8988T (cell line): ENCODE measurements at regions not wholly inside any gene's neighbourhood (a gene's known extent, or its start where the extent isn't known, plus 50 kb on each side); places are given as distances from the start of the nearest gene placed in this dataset.
A peak's percentile ranks its signal among the peaks of the same experiment; 100 is the strongest.
"Not testable (repeated sequence)": the region's sequence is repeated elsewhere in the genome, so short reads cannot be mapped to it uniquely, and the experiment has no call there.

ENCODE experiments used
- DNase-seq: peaks from one replicate; pipeline ENCODE4 v3.0.0; 2011

DNA sequence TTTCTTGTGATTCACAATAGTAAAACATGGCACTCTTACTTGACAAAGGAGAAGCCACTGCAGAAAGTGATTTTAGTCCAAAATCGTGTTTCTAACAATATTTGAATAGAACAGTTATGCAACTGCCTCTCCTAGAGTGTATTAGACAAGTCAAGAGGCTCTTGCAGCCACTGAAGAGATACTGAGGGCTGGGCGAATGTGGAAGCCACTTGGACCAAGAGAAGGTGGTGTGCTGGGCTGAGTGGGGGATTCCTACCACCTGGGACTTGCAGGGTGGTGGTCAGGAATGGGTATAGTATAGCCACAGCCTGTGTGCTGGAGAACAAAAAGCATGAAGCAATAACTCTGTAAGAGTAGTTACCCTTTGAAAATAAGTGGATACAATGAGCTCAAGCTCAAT, 223.8 kb upstream of the DNAJC19 start:
- DNase-seq: no peak

DNA sequence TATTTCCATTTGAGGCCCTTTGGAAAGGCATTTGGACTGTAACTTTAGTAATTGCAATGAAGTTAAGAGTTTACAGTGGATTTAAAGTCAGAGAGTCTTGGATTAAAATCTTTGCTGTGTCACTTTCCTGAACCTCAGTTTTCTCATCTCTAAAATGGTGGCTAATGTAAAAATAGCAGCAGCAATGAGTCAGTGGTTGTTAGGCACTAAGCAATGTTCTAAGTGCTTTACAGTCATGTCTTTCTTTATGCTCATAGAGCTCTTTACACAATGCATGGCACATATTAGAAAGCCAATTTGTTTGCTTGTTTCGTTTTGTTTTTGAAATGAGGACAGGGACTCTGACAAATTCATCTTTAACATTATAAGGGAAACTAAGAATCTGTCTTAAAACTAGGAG, 222.7 kb upstream of the DNAJC19 start:
- DNase-seq: no peak

DNA sequence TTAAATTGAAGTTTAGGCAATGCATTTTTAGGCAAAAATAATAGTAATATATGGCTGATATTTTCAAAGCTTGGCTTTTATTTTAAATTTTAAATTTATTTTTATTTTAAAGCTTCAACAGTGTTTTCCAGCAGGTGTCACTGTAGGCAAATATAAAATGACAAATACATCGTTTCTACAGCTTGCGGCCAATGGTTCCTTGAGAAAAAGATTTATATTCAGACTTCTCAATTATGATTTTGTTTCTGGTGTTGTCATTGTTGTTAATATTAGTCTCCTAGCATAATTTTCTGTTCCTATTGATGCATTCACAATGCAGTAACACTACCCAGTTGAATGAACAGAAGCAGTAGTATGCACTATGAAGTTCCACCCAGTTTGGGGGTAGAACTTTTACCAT, 220.7 kb upstream of the DNAJC19 start:
- DNase-seq: no peak

DNA sequence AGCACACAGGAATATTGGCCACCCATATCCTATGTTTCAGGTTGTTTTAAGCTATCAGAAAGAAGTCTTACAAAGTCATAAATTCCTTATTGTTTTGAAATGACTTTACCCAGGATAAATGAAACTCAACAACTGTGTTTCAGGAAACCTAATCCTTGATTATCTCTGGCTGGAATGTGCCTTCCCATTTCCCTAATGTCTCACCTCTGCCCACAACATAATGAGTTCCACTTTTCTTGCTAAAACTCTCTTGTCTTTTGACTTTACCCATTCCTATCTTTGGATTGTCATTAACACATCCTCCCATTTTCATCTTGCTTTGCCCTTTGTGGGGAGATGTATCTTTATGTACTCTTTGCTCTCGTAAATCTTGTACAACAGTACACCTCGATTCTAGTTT, 200.0 kb upstream of the DNAJC19 start:
- no peak for DNase-seq

DNA sequence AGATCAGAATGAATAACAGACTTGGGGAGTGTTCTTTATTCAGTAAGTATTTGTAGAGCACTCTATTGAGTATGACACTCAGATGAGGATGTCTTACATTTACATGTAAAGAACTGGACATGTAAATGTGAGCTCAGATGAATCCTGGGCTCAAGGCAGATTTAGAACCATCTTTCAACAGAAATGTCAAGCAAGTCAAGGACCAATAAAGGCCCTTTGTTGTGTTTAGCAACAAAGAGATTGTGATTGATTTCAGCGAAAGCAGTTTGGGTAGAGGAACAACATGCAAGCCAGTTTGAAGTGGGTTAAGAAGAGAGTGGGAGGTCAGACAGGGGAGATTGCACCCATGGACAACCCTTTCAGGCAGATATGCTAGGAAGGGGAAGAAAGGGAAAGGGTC, 194.2 kb upstream of the DNAJC19 start:
- DNase-seq: no peak

DNA sequence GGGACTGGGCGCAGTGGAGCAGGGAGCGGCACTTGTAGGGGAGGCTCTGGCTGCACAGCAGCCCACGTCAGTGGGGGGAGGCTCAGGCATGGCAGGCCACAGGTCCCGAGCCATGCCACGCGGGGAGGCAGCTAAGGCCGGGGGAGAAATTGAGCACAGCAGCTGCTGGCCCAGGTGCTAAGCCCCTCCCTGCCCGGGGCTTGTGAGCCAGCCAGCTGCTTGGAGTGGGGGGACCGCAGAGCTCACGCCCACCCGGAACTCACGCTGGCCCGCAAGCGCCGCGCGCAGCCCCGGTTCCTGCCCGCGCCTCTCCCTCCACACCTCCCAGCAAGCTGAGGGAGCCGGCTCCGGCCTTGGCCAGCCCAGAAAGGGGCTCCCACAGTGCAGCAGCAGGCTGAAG, 193.5 kb upstream of the DNAJC19 start:
- DNase-seq: not testable (repeated sequence)

DNA sequence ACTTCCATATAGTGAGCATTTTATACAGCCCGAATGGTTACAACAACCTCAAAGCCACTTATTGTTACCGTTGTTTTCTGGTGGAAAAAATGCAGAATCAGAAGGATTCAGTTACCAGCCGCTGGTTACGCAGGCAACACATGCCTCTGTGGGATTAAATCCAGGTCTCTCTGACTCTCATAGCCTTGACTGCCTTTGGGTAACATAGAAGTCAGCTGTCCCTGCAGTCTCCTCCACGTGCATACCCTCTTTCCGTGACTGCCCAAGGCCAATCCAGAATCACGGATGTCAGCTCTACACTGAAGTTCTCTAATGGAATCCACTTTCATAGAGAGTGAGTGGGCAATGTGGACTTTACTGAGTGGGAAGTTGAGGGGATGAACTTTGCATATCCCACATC, 189.5 kb upstream of the DNAJC19 start:
- no peak for DNase-seq

DNA sequence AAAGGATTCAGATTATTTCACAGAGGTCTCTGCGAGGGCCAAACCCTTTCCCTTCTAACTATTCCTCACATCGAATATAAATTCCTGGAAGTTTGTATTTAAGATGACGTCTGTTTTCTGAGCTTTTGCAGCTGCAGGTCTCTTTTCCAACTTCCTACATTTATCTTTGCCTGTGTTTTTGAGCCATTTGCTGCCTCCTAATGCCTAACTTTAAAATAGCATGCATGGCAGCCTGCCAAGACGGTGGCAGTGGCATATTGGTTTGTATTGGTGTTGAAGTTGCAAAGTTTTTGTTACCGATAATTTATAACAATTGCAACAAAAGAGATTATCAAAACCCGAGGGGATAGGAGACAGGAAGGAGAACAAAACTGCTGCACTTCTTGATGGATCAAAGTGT, 187.1 kb upstream of the DNAJC19 start:
- DNase-seq: peak; percentile 15

DNA sequence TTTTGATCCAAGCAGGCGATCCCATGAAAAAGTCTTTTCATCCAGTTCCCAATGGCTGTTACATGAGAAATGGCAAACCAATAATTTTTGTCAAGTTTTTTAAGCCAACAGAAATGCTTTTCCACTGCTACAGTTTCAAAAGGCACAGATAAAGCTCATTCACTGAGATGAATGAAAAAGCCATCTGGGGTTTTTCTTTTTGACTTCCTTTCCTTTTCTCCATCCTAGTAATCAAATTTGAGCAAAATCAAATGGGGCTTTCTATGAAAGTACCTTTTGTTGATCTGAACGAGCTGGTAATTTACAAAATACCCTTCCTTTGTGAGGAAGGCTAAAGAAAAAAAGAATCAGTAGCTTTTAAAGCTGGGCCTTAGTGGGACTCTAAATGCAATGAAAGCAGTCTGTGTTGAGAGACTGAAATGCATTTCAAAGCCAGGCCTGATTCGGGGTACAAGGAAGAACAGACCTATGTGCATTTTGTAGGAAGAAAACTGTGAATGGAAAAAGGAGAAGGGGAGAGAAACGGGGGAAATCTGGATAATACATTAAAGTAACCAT, 185.2 kb upstream of the DNAJC19 start:
- no peak for DNase-seq

DNA sequence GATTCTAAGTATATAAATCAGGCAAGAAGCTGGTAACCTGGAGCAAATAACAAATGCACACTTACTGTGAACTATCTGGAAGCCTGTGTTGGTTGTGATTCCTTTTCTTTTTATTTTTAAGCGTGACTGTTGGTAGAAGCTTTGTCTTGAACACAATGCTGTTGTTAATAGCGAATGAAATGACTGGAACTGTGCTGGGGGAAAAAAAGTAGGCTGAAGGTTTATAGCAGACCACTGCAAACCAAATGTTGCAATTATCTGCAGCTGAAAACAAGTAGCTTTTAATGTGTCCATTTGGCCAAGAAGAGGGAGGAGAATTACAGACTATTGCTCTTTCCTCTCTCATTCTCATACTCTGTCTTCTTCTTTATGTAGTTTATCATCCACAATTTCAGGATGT, 184.5 kb upstream of the DNAJC19 start:
- no peak for DNase-seq

DNA sequence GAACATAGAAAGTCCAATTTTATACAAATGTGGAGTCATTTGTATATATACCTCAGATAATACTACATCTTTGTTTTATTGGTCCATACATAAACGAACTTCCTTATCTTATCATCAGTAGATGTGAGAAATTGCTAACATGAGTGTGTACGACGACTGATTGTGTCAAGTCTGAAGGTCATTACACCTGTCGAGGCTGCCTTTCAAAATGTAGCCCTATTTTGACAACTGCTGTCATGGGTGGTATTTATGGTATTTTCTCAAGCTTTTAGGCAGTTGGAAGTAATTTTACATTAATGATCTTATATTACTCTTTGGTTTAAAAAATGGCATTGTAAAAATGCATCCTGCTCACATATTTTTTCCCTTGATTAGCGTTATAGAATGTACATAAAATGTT, 183.7 kb upstream of the DNAJC19 start:
- DNase-seq: no peak

DNA sequence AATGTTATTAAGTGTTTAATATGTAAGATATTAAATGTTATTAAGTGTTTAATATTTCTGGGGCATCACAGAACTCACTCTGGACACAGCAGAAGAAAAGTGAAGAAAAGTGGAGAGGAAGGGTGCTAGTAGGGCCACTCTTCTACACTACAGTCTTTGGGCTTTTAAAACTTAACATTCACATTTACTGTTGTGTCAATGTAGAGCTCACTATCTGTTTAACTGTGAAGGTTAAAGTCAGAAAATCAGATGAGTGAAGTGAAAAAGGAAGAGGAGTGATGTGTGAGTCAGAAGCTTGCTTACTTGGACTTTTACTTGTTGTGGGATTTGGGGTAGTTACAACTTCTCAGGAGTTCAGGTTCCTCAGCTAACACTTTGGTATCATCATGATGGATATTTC, 145.3 kb upstream of the DNAJC19 start:
- no peak for DNase-seq

DNA sequence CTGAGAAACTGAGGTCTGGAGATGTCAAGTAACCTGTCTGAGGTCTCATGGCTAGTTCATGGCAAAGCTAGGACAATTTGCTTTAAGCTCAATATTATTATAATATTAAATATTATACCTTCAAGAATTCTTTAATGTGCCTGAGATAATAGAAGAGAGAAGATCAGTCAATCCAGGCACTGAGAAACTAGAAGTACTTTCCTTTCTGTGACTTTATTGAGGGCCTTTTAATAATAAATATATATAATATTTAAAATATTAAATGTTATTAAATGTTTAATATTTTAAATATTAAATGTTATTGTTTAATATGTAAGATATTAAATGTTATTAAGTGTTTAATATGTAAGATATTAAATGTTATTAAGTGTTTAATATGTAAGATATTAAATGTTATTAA, 144.3 kb upstream of the DNAJC19 start:
- DNase-seq: no peak

DNA sequence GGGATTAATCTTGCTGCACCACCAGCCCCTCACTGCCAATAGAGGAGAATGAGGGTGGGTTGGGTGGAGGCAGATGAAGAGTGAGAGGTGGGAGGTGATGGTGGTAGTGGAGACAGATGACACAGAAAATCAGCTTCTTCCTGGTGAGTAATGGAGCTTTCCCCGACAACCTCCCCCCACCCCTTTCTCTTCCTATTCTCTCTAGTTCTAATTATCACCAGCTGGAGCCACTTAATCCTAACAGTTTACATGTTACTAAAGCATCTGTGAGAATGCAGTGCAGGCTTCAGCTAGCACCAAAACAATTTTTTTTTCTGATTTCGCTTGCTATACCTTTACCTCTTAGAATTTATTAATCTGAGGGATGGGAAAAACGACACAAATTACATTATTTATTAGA, 116.1 kb upstream of the DNAJC19 start:
- DNase-seq: no peak

DNA sequence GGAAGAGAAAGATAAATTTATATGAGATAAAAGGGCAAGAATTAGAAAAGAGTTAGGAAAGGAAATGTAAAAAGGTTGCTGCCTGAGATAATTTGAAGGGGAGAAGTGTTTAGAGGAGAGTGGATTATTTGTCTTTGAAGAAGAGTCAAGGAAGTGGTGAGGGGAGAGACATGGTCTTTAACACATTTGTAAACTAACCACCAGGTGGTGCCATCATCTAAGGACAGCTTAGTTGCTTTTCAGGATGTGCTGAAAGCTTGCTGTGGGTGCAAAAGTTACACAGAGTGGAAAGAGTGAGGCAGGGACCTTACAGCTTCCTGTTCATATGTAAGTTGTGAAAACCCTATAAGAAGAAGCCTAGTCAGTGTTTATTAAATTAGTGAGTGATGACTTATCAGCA, 114.1 kb upstream of the DNAJC19 start:
- DNase-seq: no peak

DNA sequence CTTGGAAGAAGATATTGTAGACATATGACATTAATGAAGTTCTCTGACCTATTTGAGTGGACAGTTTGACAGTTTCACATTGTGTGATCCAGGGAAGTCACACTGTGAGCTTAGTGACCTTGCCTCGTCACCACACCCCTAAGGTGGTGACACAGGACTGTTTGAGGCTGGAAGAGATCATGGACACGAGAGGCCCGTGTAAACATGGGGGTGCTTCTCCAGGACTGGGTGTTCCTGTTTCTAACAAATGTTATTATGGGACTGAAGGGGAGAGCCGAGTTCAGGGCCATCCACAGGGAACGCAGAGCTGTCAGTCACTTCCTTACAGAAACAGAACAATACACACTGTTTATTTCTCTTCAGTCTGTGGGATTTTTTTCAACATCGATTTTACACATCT, 96.5 kb upstream of the DNAJC19 start:
- DNase-seq: no peak

DNA sequence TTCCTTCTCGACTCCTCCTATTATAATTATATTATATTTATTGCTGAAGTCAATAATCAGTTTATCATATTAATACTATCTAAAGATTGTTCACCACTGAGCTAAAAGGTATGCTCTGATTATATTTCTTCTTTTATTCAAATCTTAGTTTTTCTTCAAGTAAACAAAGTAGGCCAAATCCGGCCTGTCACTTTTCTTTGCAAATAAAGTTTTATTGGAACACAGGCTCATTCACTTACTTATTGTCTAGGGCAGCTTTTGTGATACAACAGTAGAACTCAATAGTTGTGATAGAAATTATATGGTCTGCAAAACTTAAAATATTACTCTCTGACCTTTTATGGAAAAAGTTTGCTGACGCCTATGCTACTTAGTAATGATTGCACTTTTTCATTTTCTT, 92.4 kb upstream of the DNAJC19 start:
- DNase-seq: no peak

DNA sequence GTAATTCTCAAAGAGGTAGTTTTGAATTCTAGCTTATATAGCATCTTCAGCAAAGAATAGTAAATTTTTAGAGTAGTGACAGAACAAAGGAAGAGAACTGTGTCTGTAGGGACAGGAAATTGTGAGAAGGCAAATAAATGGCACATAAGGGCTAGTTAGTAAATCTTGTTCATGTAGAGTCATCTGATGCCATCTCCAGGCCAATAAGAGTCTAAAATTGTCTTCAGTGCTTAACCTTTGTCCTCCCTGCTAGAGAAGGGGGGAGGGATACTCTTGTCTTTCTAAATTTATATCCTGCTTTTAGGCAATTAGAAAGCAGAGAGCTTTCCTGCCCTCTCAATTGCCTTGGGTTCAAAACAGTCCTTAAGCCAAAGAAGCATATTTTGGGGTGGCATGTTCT, 87.0 kb upstream of the DNAJC19 start:
- no peak for DNase-seq

DNA sequence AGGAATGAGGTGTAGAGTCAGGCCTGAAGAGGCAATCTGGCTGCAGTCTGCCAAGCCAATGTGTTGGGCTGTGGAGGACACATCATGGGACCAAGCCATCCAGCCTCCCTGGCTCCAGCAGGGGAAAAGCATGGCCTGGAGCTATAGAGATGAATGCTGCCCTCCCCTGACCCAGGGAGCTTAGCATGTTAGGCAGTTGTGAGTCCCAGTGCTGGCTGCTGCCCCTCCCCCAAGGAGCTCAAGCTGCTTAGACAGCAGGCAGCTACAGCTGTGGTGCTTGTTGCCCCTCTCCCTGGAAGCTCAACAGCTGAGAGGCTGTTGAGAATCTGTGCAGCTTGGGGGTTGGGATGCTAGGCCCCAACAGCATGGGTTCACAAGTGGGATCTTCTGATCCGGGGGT, 85.6 kb upstream of the DNAJC19 start:
- no peak for DNase-seq

DNA sequence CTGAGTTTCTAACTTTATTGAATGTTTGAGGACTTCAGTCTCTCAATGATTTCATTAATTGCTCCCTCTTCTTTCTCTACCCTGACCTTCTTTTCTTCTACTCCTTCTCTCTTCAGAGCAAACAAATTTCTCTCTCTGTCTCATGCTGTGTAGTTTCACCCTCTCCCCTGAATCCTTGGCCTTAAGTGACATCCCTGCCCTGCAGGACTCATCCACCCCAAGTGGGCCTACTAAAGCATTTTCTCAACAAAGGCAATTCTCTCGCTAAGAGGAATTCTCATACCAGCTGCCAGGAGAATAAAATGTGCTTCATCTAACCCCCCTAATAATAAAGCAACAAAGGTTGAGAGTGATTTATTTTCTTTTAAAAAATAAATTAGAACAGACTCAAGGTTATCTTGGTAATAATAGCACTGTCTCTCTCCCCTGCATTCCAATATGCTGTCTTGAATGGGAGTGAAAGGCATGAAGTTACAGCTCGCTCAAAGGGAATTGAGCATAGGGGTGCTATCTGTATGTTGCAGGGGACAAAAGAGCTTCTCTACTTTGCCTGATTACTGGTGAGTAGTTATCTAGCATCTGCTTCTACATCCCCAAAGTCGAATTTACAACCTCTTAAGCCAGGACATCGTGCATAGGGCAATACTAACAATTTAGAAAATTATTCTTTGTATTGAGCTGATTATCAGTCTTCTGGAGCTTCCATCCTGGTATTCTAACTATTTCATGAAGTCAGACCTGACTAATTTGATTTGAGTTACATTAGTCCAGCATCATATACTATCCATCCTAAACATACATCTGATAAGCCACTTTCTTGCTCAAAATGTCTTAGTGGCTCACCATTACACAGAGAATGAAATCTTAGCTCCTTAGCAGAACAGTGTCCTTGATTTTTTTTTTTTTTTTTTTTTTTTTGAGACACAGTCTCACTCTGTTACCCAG, 76.9 kb upstream of the DNAJC19 start:
- no peak for DNase-seq

DNA sequence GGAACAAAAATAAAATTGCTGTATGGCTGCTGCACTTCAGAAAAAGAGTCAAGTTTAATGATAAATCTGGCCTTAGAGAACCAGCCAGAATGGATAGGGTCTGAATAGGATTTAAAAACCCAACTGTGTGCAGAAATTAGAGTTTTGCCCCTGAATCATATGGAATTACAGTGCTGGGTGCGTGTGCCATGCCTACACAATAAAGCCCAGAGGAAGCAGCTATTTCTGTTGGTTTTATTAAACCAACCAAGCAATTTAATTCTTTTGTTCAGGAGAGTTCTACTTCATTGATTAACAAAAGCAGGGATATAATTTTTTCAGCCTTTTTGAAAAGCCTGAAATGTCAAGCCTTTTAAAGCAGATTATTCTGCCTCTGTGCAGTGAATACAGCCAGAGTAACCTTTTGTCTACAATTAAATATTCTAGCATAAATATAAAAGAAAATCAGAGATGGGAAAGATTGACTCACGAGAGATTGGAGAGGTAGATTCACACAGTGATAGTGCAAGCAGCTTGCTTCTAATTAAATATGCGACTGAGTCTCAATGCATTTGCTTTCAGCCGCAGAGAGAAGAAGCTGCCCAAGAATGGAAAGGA, 66.7 kb upstream of the DNAJC19 start:
- DNase-seq: no peak

DNA sequence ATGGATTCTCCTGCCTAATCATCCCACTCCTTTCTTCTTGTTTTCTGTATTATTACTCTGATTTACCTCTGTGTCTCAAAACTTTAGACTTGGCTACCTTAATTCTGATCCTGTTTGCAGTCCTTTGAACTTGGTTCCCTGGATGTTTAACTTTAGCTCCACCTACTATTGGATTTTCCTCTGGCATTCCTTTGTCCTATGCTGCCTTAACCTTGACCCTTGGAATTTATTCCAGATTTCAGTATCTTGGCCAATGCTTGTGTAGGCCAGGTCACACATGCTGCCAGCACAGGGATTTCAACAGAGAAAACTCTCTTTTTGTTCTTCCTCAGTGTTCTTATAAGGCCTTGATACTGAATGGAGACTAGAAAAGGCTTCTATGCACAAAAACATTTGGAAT, 65.0 kb upstream of the DNAJC19 start:
- DNase-seq: no peak

DNA sequence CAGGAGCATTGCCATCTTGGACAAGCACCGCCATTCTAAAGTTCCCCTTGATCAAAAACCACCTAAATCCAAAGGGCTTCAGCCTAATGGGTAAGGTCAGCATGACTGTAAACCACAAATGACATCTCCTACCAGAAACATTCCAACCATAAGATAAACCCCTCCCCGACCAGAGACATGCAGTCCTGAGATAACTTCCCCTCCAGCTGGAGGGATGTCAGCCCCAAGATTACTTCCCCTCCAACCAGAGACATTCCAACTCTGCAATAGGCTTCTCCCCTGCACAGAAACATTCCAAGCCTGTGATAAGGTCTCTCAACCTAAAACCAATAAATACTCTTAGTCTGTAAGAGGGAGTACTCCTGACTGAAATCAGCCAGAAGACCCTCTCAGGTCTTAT, 62.7 kb upstream of the DNAJC19 start:
- DNase-seq: no peak

DNA sequence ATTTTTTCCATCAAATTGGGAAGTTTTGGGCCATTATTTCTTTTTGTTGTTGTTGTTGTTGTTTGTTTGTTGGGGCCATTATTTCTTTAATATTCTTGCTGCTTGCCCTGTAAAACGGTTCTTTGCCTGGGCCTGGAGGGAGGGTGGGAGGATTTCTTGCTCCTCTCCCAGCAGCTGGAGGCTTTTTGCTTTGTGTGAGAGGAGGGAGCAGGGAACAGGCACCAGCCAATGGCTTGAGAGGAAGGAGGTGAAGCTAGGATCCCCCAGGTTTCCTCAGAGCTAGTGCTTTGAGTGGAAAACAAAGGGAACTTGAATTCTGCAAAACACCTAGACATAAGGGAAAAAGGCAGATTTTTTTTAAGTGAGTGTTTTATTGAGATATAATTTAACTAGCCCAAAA, 61.2 kb upstream of the DNAJC19 start:
- no peak for DNase-seq

DNA sequence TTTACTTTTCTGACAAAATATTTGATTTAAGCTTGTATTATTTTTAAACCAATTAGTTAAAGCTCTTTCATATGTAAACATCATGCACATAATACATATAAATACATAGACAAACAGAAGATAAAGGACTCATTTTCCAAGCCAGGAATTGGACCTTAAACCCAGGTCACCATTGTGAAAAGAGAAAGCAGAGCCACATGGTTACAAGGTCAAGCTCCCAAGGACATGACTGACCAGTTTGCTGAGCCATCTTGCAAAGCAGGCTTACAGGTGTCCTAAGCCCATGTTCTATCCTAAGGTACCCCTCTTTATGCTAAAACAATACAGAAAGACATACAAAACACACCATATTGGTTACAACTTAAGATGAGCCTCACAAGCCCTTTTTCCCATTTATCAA, 50.5 kb upstream of the DNAJC19 start:
- no peak for DNase-seq
